Endothelial cell of umbilical vein (primary cell): ENCODE measurements at regions not wholly inside any gene's neighbourhood (a gene's known extent, or its start where the extent isn't known, plus 50 kb on each side); places are given as distances from the start of the nearest gene placed in this dataset.

Experiments
- BruUV-seq: library from RNA; stranded (reverse); fragments of 400-500 nt; replicated peaks from 2 replicates; lab custom pipeline; 2021; lab: Mats Ljungman, UMichigan
- CTCF ChIA-PET: fragments of 300-600, 350-600 bp; sonication (Branson Sonifier 250); formaldehyde crosslinking; loops from one replicate; lab custom pipeline; 2021; ENCODE audit warnings: antibody characterized with exemption, inconsistent platforms; lab: Charles Lee
- POLR2A ChIA-PET: fragments of 300-600, 350-600 bp; sonication (Branson Sonifier 250); formaldehyde crosslinking; loops from one replicate; lab custom pipeline; 2021; ENCODE audit warnings: antibody characterized with exemption, inconsistent platforms; lab: Charles Lee
- DNase-seq: peaks from one replicate; pipeline ENCODE4 v3.0.0-alpha.2; 2011; ENCODE audit warnings: low read depth, low spot score
- FAIRE-seq: peaks from 2 replicates; lab custom pipeline; 2011; peaks lifted over from hg19 to GRCh38; lab: Jason Lieb, UNC
- H2AFZ ChIP-seq: 2 replicates; pipeline ENCODE4 v1.6.0; 2012; ENCODE audit warnings: low read depth, low read length, control low read depth, inconsistent platforms
- H3K27ac ChIP-seq: 2 replicates; pipeline ENCODE4 v1.5.1; 2011; ENCODE audit warnings: low read depth, mild to moderate bottlenecking, control low read depth, low read length, moderate library complexity; ENCODE audit not compliant: insufficient read depth
- H3K27me3 ChIP-seq, 2 experiments: 2 replicates each; pipeline versions ENCODE4 v1.6.0 to v1.6.1; 2011; ENCODE audit warnings: low read length in 2 of 2, mixed read lengths in 1 of 2; ENCODE audit not compliant: control insufficient read depth in 2 of 2, insufficient read depth in 2 of 2
- H3K36me3 ChIP-seq, 2 experiments: 2 replicates in 1 of 2; 3 replicates in 1 of 2; pipeline ENCODE4 v1.5.1; 2011; ENCODE audit warnings: low read length in 2 of 2, mild to moderate bottlenecking in 1 of 2, moderate library complexity in 1 of 2; ENCODE audit not compliant: control insufficient read depth in 2 of 2, insufficient read depth in 2 of 2; ENCODE audit errors: extremely low read depth in 1 of 2
- H3K4me1 ChIP-seq: 3 replicates; pipeline ENCODE4 v1.5.1; 2011; ENCODE audit warnings: mild to moderate bottlenecking, low read length; ENCODE audit not compliant: control insufficient read depth, insufficient read depth; ENCODE audit errors: extremely low read depth
- H3K4me2 ChIP-seq: 2 replicates; pipeline ENCODE4 v1.6.1; 2011; ENCODE audit warnings: low read length, control low read depth, mixed read lengths; ENCODE audit not compliant: insufficient read depth
- H3K4me3 ChIP-seq, 3 experiments: fragments of 200-600 bp in 1 of 3; sonication (generic), shearing (Covaris generic) in 1 of 3; replicated peaks in 1 of 3; 2 replicates each; pipeline ENCODE4 v1.5.1; 2011 to 2016; ENCODE audit warnings: control low read depth in 3 of 3, low read length in 3 of 3, mild to moderate bottlenecking in 2 of 3, inconsistent platforms in 1 of 3, low read depth in 1 of 3, moderate library complexity in 1 of 3; ENCODE audit not compliant: insufficient read depth in 1 of 3
- H3K79me2 ChIP-seq: 2 replicates; pipeline ENCODE4 v1.6.0; 2012; ENCODE audit warnings: low read length, inconsistent platforms; ENCODE audit not compliant: control insufficient read depth, insufficient read depth
- H3K9ac ChIP-seq: replicated peaks from 2 replicates; pipeline ENCODE3; 2011; ENCODE audit warnings: low read length, control low read depth; ENCODE audit not compliant: insufficient read depth; ENCODE audit errors: extremely low read depth
- H3K9me1 ChIP-seq: replicated peaks from 3 replicates; pipeline ENCODE4 v1.6.0; 2011; ENCODE audit warnings: mild to moderate bottlenecking, low read length; ENCODE audit not compliant: control insufficient read depth, insufficient read depth; ENCODE audit errors: extremely low read depth
- H3K9me3 ChIP-seq: replicated peaks from 2 replicates; pipeline ENCODE4 v1.5.1; 2012; ENCODE audit warnings: low read length, inconsistent platforms; ENCODE audit not compliant: control insufficient read depth, insufficient read depth
- H4K20me1 ChIP-seq: replicated peaks from 2 replicates; pipeline ENCODE3; 2011; ENCODE audit warnings: mild to moderate bottlenecking, low read length; ENCODE audit not compliant: control insufficient read depth, insufficient read depth; ENCODE audit errors: extremely low read depth
- CTCF ChIP-seq, 2 donors: IDR thresholded peaks; 1 replicate in 1 of 2; 2 replicates in 1 of 2; pipeline ENCODE4 v1.5.1; 2011; ENCODE audit warnings: low read length in 2 of 2, mild to moderate bottlenecking in 2 of 2, moderate library complexity in 2 of 2, control low read depth in 1 of 2, inconsistent platforms in 1 of 2, low read depth in 1 of 2; ENCODE audit not compliant: insufficient read depth in 1 of 2; ENCODE audit errors: extremely low read depth in 1 of 2
- GATA2 ChIP-seq: IDR thresholded peaks from 2 replicates; pipeline ENCODE4 v1.7.0; 2011; ENCODE audit warnings: low read depth, mild to moderate bottlenecking, moderate library complexity, mixed read lengths, low read length; ENCODE audit not compliant: insufficient read length, insufficient read depth
- JUN ChIP-seq: IDR thresholded peaks from 2 replicates; pipeline ENCODE4 v1.6.1; 2011; ENCODE audit warnings: borderline replicate concordance, low read depth; ENCODE audit not compliant: insufficient read length, insufficient read depth
- MAX ChIP-seq: IDR thresholded peaks from 2 replicates; pipeline ENCODE4 v1.6.1; 2011; ENCODE audit not compliant: insufficient read depth, insufficient read length
- MYC ChIP-seq: IDR thresholded peaks from one replicate; pipeline ENCODE4 v1.6.1; 2011; ENCODE audit warnings: mild to moderate bottlenecking, low read depth, low read length
- POLR2AphosphoS5 ChIP-seq: IDR thresholded peaks from 2 replicates; pipeline ENCODE4 v1.6.1; 2012; ENCODE audit warnings: low read depth, mild to moderate bottlenecking, control low read depth, low read length, moderate library complexity; ENCODE audit not compliant: insufficient read depth
- dilution Hi-C: fragments of 300-500 bp; cut with MboI; formaldehyde crosslinking; loops from one replicate; pipeline ENCODE4 v1.15.0; 2019; ENCODE audit warnings: low sequenced_read_pairs; ENCODE audit not compliant: extremely low pct_ligation_motif_present
- intact Hi-C: fragments of 100-400 bp; cut with micrococcal nuclease; formaldehyde crosslinking; loops from one replicate; pipeline ENCODE4 v1.10.0; 2022

- H3K9ac ChIP-seq, result no peak overlapping the region
- CTCF ChIA-PET, result no interaction called here
- H4K20me1 ChIP-seq, result no peaks in the 10 kb centered on the region
- no peak overlapping the region for H3K4me2 ChIP-seq
- no peaks in the 10 kb centered on the region for H3K9me3 ChIP-seq
- FAIRE-seq (no peak), DNase-seq (no peak)
- no peak overlapping the region for H3K27ac ChIP-seq
- intact Hi-C loops, result no loop called here
- no peaks in the 10 kb centered on the region for H3K27me3 ChIP-seq
- H3K79me2 ChIP-seq, result no peaks in the 10 kb centered on the region
- POLR2A ChIA-PET, result no interaction called here
- no TSS peak for BruUV-seq
- no peak overlapping the region for H2AFZ ChIP-seq
- no peaks in the 10 kb centered on the region for H3K36me3 ChIP-seq
- TF ChIP-seq CTCF (IDR thresholded peaks at IDR 0.05; ENCODE audit: extremely low read depth in 1 of 2, insufficient read depth in 1 of 2, low read depth in 1 of 2, low read length in 2 of 2) (no peak), POLR2AphosphoS5 (no peak), JUN (no peak), MAX (no peak), GATA2 (no peak)
- H3K4me1 ChIP-seq, result no peaks in the 10 kb centered on the region
- no peaks in the 10 kb centered on the region for H3K9me1 ChIP-seq
- H3K4me3 ChIP-seq, result no peak overlapping the region
- dilution Hi-C loops, result no loop called here
Observed at GRCh38 chr2:118784860-118785259, 62.6 kb downstream of the EN1 start.

- no peak for TF ChIP-seq MYC
- no peak for TF ChIP-seq GATA2
- Histone ChIP-seq H3K27me3 (peaks cover 1 to 7% of the 10 kb centered on the region in 2 experiments), H2AFZ (no peak overlapping the region), H3K9me1 (no peaks in the 10 kb centered on the region), H3K9ac (no peak overlapping the region), H3K79me2 (no peaks in the 10 kb centered on the region), H3K9me3 (no peaks in the 10 kb centered on the region), H3K27ac (no peak overlapping the region), H3K4me2 (no peak overlapping the region), H3K4me1 (no peaks in the 10 kb centered on the region), H3K4me3 (no peak overlapping the region), H3K36me3 (no peaks in the 10 kb centered on the region), H4K20me1 (no peaks in the 10 kb centered on the region)
- intact Hi-C loops (no loop called here), dilution Hi-C loops (no loop called here)
- BruUV-seq, result no TSS peak
- ChIA-PET CTCF (no interaction called here), POLR2A (no interaction called here)
- FAIRE-seq, result no peak
- DNase-seq, result no peak
Observed at GRCh38 chr2:118779362-118779761, 68.1 kb downstream of the EN1 start.
